Right hindlimb (tissue), 1 donor: ENCODE measurements at regions not wholly inside any gene's neighbourhood (a gene's known extent, or its start where the extent isn't known, plus 50 kb on each side); places are given as distances from the start of the nearest gene placed in this dataset.
"Not testable (repeated sequence)": the region's sequence is repeated elsewhere in the genome, so short reads cannot be mapped to it uniquely, and the experiment has no call there.

Experiments used
- DNase-seq: peaks from one replicate; pipeline ENCODE4 v3.0.0-alpha.2; 2018

DNA sequence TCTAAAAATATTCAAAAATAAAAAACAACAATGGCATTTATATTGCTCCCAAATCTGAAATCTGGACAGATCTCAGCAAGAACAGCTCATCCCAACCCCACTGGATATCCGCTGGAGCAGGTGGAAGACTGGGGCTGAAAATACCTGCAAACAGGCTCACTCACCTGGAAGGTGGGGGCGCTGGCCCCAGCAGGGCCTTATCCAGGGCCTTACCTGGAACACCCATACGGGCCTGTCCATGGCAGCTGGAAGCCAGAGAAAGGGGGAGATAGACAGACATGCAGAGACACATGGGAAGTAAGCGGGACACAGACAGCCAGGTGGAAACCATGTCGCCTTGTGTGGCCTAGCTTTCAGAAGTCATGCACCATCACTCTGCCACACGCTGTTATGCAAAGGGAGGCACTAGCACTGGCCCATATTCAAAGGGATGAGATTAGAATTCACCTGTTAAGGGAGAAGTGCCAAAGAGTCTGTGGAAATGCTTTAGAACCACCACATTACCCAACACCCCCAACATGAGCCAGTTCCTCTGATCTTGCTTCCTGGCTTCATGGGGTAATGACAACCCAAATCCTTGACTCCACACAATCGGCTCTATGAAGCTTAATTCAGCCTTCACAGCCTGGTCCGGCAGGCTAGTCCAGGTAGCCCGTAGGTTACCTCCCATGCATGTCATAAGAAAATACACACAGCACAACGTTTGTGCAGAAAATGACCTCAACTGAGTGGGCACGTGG lies 99.0 kb upstream of the CDYL start:
- DNase-seq: no peak

GRCh38 chr6:4676016-4676415 lies 100.2 kb upstream of the CDYL start:
- no peak for DNase-seq

- no peak for DNase-seq
Observed at GRCh38 chr6:4675121-4675520, 101.1 kb upstream of the CDYL start.

DNA sequence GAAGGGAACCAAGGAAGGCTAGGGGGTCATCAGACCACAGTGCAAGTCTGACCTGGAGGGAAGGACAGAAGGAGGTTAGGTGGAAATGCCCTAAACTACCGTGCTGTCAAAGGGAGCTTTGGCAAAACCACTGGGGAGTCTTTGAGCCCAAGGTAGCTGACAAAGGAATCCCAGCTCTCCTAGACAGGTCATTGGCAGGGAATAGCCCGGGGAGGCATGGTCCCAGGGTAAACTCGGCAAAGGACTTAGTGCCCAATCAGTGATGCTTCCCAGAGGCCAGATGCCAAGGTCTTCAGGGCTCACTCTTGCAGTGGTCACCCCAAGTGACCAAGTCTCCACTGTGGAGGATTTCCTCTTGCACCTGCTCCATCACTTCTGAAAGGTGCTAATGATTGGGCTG lies 102.3 kb upstream of the CDYL start:
- no peak for DNase-seq

- no peak for DNase-seq
Observed at GRCh38 chr6:4672772-4673171, 103.4 kb upstream of the CDYL start.

- no peak for DNase-seq
Observed at GRCh38 chr6:4671587-4672115, 104.6 kb upstream of the CDYL start.

- DNase-seq: no peak
Observed at GRCh38 chr6:4670824-4671409, 105.3 kb upstream of the CDYL start.

GRCh38 chr6:4670290-4670689 lies 105.9 kb upstream of the CDYL start:
- no peak for DNase-seq

DNA sequence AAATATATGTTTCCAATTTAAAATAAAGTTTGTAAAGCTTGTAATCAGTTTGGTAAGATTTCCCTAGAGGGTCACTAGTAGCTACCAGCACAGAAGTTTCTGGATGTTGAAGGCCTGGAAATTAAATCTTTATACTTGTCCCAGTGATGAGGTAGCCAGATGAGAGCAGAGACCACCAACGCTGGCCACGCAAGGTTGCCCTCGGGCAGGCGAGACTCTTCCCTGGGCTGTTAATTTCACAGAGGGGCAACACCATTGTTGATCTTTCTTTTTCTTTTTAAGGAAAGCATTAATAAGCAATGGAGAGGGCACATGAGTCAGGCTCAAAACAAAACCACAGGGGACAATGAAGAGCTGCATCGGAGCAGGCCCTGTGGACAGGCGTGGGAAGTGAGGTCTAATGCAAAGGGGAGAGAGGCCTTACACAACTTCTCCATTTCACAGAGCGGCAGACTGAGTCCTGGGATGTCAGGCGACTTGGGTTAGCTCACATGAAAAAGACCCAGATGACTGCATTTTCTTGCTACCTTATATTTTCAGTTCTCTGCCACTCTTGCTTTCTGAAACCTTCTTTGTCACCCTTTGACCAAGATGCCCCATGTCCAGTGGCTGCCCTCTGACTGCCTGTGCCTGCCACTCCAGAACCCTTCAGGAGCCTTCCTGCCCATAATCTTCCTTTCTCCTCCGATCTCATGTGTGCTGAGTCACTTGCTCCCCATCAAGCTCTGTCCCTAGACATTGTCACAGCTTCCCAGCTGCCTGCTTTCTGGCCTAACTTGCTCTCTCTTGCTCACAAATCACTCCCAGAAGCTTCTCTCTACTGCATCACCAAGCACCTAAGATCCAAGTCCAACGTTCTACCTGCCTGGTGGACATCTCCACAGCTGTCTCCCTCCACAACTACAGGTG lies 107.7 kb upstream of the CDYL start:
- no peak for DNase-seq

DNA sequence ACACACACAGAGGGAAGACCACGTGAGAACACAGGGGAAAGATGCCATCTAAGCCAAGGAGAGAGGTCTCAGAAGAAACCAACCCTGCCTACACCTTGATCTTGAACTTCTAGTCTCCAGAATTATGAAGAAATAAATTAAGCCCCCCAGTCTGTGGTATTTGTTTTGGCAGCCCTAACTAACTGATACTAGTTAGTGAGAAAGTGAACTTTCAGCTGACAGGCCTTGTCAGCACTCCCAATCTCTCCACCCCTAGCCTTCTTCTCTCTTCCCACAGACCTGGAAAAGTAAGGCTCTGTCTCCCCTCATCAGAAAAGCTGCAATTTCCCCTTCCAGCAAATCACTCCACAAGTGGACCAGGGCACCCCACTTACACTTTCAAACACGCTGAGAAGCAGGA lies 108.6 kb upstream of the CDYL start:
- no peak for DNase-seq

- no peak for DNase-seq
Observed at GRCh38 chr6:4666886-4667513, 109.2 kb upstream of the CDYL start.

- DNase-seq: no peak
Observed at GRCh38 chr6:4665489-4666417, 110.5 kb upstream of the CDYL start.

DNA sequence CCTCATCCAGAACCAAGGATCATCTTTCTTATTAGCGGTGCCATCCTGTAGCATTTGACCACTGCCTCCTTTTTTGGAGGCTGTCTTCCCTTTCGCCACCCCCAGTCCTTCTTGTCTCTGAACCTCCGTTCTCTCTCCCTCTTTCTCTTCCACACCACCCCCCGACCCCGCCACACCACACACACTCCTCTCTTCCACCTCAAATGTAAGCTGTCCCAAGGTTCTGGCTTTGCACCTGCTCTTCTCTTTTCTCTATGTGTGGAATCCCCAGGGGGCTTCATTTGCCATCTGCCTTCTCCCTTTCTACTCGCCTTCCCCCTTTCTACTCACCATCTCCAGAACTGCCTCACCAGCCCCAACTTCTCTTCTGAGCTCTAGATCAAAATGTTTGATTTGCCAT lies 111.3 kb upstream of the CDYL start:
- no peak for DNase-seq

- DNase-seq: peak; percentile 86
Observed at GRCh38 chr6:4664117-4664626, 112.0 kb upstream of the CDYL start.

GRCh38 chr6:4662886-4663285 lies 113.3 kb upstream of the CDYL start:
- no peak for DNase-seq

DNA sequence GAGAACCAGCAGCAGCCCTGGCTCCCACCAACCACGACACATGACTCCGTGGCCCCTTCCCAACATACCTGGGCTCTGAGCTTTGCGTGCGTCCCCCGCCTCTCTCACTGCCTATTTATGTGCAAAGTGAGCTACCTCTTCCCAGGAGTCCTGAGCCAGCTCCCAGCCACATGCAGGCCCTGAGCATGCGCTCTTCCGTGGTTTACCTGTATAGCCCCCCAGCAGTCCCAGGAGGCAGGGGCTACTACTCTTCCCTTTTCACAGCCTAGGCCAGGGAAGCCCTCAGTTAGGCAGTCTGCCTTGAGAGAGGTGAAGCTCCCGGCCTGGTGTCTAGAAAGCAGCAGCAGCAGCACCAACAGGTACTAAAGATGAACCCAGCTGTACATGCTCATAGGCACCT lies 114.8 kb upstream of the CDYL start:
- DNase-seq: no peak

GRCh38 chr6:4660377-4661321 lies 115.6 kb upstream of the CDYL start:
- DNase-seq: no peak

- not testable (repeated sequence) for DNase-seq
Observed at GRCh38 chr6:4659719-4660118, 116.5 kb upstream of the CDYL start.

- no peak for DNase-seq
Observed at GRCh38 chr6:4658486-4658885, 117.7 kb upstream of the CDYL start.

DNA sequence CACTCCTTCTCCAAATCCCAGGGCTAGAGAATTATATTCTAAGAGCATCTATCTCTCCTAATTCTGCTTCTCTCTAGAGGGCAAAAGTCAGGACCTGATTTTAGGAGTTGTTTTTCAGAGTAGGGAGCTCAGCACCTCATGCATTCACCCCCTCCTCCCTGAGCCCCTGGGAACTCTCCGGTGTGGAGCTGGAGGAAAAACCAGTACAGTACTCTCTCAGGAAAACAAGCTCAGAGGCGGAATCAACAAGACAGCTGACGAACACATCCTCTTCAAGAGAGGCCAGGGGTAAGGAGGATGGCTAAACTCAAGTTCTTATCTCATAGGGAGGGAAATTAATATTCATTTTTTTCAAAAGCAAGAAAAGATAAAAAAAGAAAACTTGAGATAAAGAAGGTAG lies 120.1 kb upstream of the CDYL start:
- DNase-seq: no peak
